BLaER1 treated with 17β-estradiol and CSF1 and Interleukin-3, amounts not matched to agents 10 nM and 100 nM (cell line): ENCODE measurements at regions not wholly inside any gene's neighbourhood (a gene's known extent, or its start where the extent isn't known, plus 50 kb on each side); places are given as distances from the start of the nearest gene placed in this dataset.

ENCODE experiments used
- H3K27ac ChIP-seq, 11 experiments: shearing (Covaris generic); formaldehyde crosslinking; 2 replicates each; pipeline ENCODE4 v1.8.1; 2022
- H3K27me3 ChIP-seq, 11 experiments: shearing (Covaris generic); formaldehyde crosslinking; 2 replicates each; pipeline ENCODE4 v1.8.1; 2022
- H3K36me3 ChIP-seq, 11 experiments: shearing (Covaris generic); formaldehyde crosslinking; 2 replicates each; pipeline ENCODE4 v1.8.1; 2022
- H3K4me1 ChIP-seq, 10 experiments: shearing (Covaris generic); formaldehyde crosslinking; 2 replicates each; pipeline ENCODE4 v1.8.1; 2022
- H3K4me2 ChIP-seq, 11 experiments: shearing (Covaris generic); formaldehyde crosslinking; 2 replicates each; pipeline ENCODE4 v1.8.1; 2022
- H3K4me3 ChIP-seq, 10 experiments: shearing (Covaris generic); formaldehyde crosslinking; 2 replicates each; pipeline ENCODE4 v1.8.1; 2022
- H3K9ac ChIP-seq, 11 experiments: shearing (Covaris generic); formaldehyde crosslinking; 2 replicates each; pipeline ENCODE4 v1.8.1; 2022
- H3K9me3 ChIP-seq, 11 experiments: shearing (Covaris generic); formaldehyde crosslinking; replicated peaks in 1 of 11; 2 replicates each; pipeline ENCODE4 v1.8.1; 2022
- H4K20me1 ChIP-seq, 11 experiments: shearing (Covaris generic); formaldehyde crosslinking; 2 replicates each; pipeline ENCODE4 v1.8.1; 2022
- Cebpa-rat ChIP-seq, 11 experiments: shearing (Covaris generic); IDR thresholded peaks; 2 replicates each; pipeline ENCODE4 v1.8.1; 2022

- Histone ChIP-seq H4K20me1 (no peaks in the 10 kb centered on the region), H3K9ac (no peak overlapping the region), H3K27ac (no peak overlapping the region), H3K36me3 (no peaks in the 10 kb centered on the region), H3K4me2 (no peak overlapping the region), H3K4me1 (peaks cover 0 to 9% (median 0%) of the 10 kb centered on the region in 10 experiments; a peak in 5 of 20 replicates), H3K4me3 (no peak overlapping the region), H3K27me3 (no peaks in the 10 kb centered on the region), H3K9me3 (no peaks in the 10 kb centered on the region)
- no peak for TF ChIP-seq Cebpa-rat (IDR thresholded peaks at IDR 0.05)
Observed at GRCh38 chr16:63050391-63050790, 1014.2 kb upstream of the CDH8 start.

GRCh38 chr16:63038397-63039106, 1002.3 kb upstream of the CDH8 start:
- H3K9ac ChIP-seq, result no peak overlapping the region
- no peaks in the 10 kb centered on the region for H3K4me1 ChIP-seq
- H3K36me3 ChIP-seq, result no peaks in the 10 kb centered on the region
- no peak overlapping the region for H3K4me3 ChIP-seq
- H3K27ac ChIP-seq, result no peak overlapping the region
- no peaks in the 10 kb centered on the region for H3K27me3 ChIP-seq
- no peak for TF ChIP-seq Cebpa-rat (IDR thresholded peaks at IDR 0.05)
- H3K9me3 ChIP-seq, result no peaks in the 10 kb centered on the region
- H4K20me1 ChIP-seq, result no peaks in the 10 kb centered on the region
- no peak overlapping the region for H3K4me2 ChIP-seq

GRCh38 chr16:63037761-63038396, 1001.6 kb upstream of the CDH8 start:
- H3K4me1 ChIP-seq, result no peaks in the 10 kb centered on the region
- no peak overlapping the region for H3K9ac ChIP-seq
- H3K36me3 ChIP-seq, result no peaks in the 10 kb centered on the region
- no peak overlapping the region for H3K4me3 ChIP-seq
- H3K4me2 ChIP-seq, result no peak overlapping the region
- H3K9me3 ChIP-seq, result no peaks in the 10 kb centered on the region
- no peak overlapping the region for H3K27ac ChIP-seq
- no peaks in the 10 kb centered on the region for H4K20me1 ChIP-seq
- H3K27me3 ChIP-seq, result no peaks in the 10 kb centered on the region
- no peak for TF ChIP-seq Cebpa-rat (IDR thresholded peaks at IDR 0.05)

- H4K20me1 ChIP-seq, result no peaks in the 10 kb centered on the region
- no peaks in the 10 kb centered on the region for H3K4me1 ChIP-seq
- no peaks in the 10 kb centered on the region for H3K9me3 ChIP-seq
- H3K9ac ChIP-seq, result no peak overlapping the region
- TF ChIP-seq Cebpa-rat (IDR thresholded peaks at IDR 0.05), result no peak
- no peaks in the 10 kb centered on the region for H3K27me3 ChIP-seq
- no peak overlapping the region for H3K4me2 ChIP-seq
- H3K36me3 ChIP-seq, result no peaks in the 10 kb centered on the region
- no peak overlapping the region for H3K27ac ChIP-seq
- no peak overlapping the region for H3K4me3 ChIP-seq
Observed at GRCh38 chr16:63018581-63019223, 982.5 kb upstream of the CDH8 start.

- H3K36me3 ChIP-seq, result no peaks in the 10 kb centered on the region
- no peak for TF ChIP-seq Cebpa-rat (IDR thresholded peaks at IDR 0.05)
- H3K9ac ChIP-seq, result no peak overlapping the region
- no peak overlapping the region for H3K4me2 ChIP-seq
- H3K27me3 ChIP-seq, result no peaks in the 10 kb centered on the region
- no peaks in the 10 kb centered on the region for H3K4me1 ChIP-seq
- H3K27ac ChIP-seq, result no peak overlapping the region
- H4K20me1 ChIP-seq, result no peaks in the 10 kb centered on the region
- no peak overlapping the region for H3K4me3 ChIP-seq
- peaks cover 10 to 30% (median 16%) of the 10 kb centered on the region in 11 experiments; a peak in 20 of 22 replicates for H3K9me3 ChIP-seq
Observed at GRCh38 chr16:63008688-63009087, 972.5 kb upstream of the CDH8 start.

- H3K36me3 ChIP-seq, result no peaks in the 10 kb centered on the region
- H3K9ac ChIP-seq, result no peak overlapping the region
- no peak overlapping the region for H3K27ac ChIP-seq
- no peak overlapping the region for H3K4me3 ChIP-seq
- TF ChIP-seq Cebpa-rat (IDR thresholded peaks at IDR 0.05), result no peak
- no peak overlapping the region for H3K4me2 ChIP-seq
- peaks cover 20 to 50% (median 33%) of the 10 kb centered on the region in 11 experiments; a peak in 21 of 22 replicates for H3K9me3 ChIP-seq
- no peaks in the 10 kb centered on the region for H3K27me3 ChIP-seq
- no peaks in the 10 kb centered on the region for H3K4me1 ChIP-seq
- no peaks in the 10 kb centered on the region for H4K20me1 ChIP-seq
Observed at GRCh38 chr16:63005356-63005755, 969.1 kb upstream of the CDH8 start.

GRCh38 chr16:62989480-62989879, 953.2 kb upstream of the CDH8 start:
- Histone ChIP-seq H3K27ac (no peak overlapping the region), H3K9me3 (no peaks in the 10 kb centered on the region), H3K9ac (no peak overlapping the region), H3K4me3 (no peak overlapping the region), H3K36me3 (no peaks in the 10 kb centered on the region), H3K4me2 (no peak overlapping the region), H4K20me1 (no peaks in the 10 kb centered on the region), H3K27me3 (no peaks in the 10 kb centered on the region), H3K4me1 (no peaks in the 10 kb centered on the region)
- no peak for TF ChIP-seq Cebpa-rat (IDR thresholded peaks at IDR 0.05)

- Histone ChIP-seq H3K27me3 (no peaks in the 10 kb centered on the region), H3K4me3 (no peak overlapping the region), H3K9me3 (no peaks in the 10 kb centered on the region), H3K4me1 (no peaks in the 10 kb centered on the region), H3K4me2 (no peak overlapping the region), H3K27ac (no peak overlapping the region), H3K36me3 (no peaks in the 10 kb centered on the region), H4K20me1 (no peaks in the 10 kb centered on the region), H3K9ac (no peak overlapping the region)
- TF ChIP-seq Cebpa-rat (IDR thresholded peaks at IDR 0.05), result no peak
Observed at GRCh38 chr16:62985722-62986121, 949.5 kb upstream of the CDH8 start.

- Histone ChIP-seq H3K27me3 (no peaks in the 10 kb centered on the region), H3K4me3 (no peak overlapping the region), H3K4me1 (no peaks in the 10 kb centered on the region), H3K9me3 (no peaks in the 10 kb centered on the region), H4K20me1 (no peaks in the 10 kb centered on the region), H3K36me3 (no peaks in the 10 kb centered on the region), H3K27ac (no peak overlapping the region), H3K9ac (no peak overlapping the region), H3K4me2 (no peak overlapping the region)
- TF ChIP-seq Cebpa-rat (IDR thresholded peaks at IDR 0.05), result no peak
Observed at GRCh38 chr16:62978451-62978850, 942.2 kb upstream of the CDH8 start.

GRCh38 chr16:62977876-62978275, 941.6 kb upstream of the CDH8 start:
- no peaks in the 10 kb centered on the region for H3K9me3 ChIP-seq
- TF ChIP-seq Cebpa-rat (IDR thresholded peaks at IDR 0.05), result no peak
- H3K4me2 ChIP-seq, result no peak overlapping the region
- H3K27me3 ChIP-seq, result no peaks in the 10 kb centered on the region
- H4K20me1 ChIP-seq, result no peaks in the 10 kb centered on the region
- H3K36me3 ChIP-seq, result no peaks in the 10 kb centered on the region
- no peaks in the 10 kb centered on the region for H3K4me1 ChIP-seq
- no peak overlapping the region for H3K9ac ChIP-seq
- no peak overlapping the region for H3K4me3 ChIP-seq
- no peak overlapping the region for H3K27ac ChIP-seq
